B cell (primary cell): ENCODE measurements at regions not wholly inside any gene's neighbourhood (a gene's known extent, or its start where the extent isn't known, plus 50 kb on each side); places are given as distances from the start of the nearest gene placed in this dataset.

Source experiments
- CTCF ChIP-seq: fragments of 200-600 bp; IDR thresholded peaks from one replicate; pipeline ENCODE4 v1.8.0; 2022; ENCODE audit warnings: antibody characterized with exemption, mild to moderate bottlenecking
- EZH2 ChIP-seq: IDR thresholded peaks from 2 replicates; pipeline ENCODE4 v1.6.1; 2012; ENCODE audit warnings: borderline replicate concordance, low read depth, mild to moderate bottlenecking, moderate library complexity, low read length; ENCODE audit not compliant: insufficient read depth, poor library complexity, severe bottlenecking

- TF ChIP-seq CTCF = no peak
- TF ChIP-seq EZH2 = no peak
Measured at GRCh38 chr1:228940926-228941325, 205.6 kb downstream of the RHOU start.
